Panc1 (cell line): ENCODE measurements at regions not wholly inside any gene's neighbourhood (a gene's known extent, or its start where the extent isn't known, plus 50 kb on each side); places are given as distances from the start of the nearest gene placed in this dataset.
A peak's percentile ranks its signal among the peaks of the same experiment; 100 is the strongest.

Experiments
- ATAC-seq: fragments of 200-7000 bp; cut with Tn5 transposase; 2 replicates; pipeline ENCODE4 v1.9.1; 2020; ENCODE audit warnings: mild to moderate bottlenecking, moderate library complexity
- BruUV-seq: library from RNA; stranded (reverse); fragments of 400-500 nt; replicated peaks from 2 replicates; lab custom pipeline; 2021; lab: Mats Ljungman, UMichigan
- CTCF ChIA-PET: fragments of 300-600 bp; sonication (Branson Sonifier 250); formaldehyde crosslinking; loops from one replicate; lab custom pipeline; 2022; ENCODE audit warnings: antibody characterized with exemption; lab: Charles Lee
- POLR2A ChIA-PET: fragments of 300-600 bp; sonication (Branson Sonifier 250); formaldehyde crosslinking; loops from one replicate; lab custom pipeline; 2022; ENCODE audit warnings: antibody characterized with exemption; lab: Charles Lee
- DNase-seq: peaks from one replicate; pipeline ENCODE4 v3.0.0-alpha.2; 2010; ENCODE audit warnings: low read depth, low spot score
- H3K27ac ChIP-seq: 2 replicates; pipeline ENCODE4 v1.5.1; 2011; ENCODE audit warnings: mild to moderate bottlenecking, low read length, inconsistent platforms
- H3K27me3 ChIP-seq: fragments of 200-500 bp; sonication (Bioruptor generic); 2 replicates; pipeline ENCODE4 v1.6.0; 2014; ENCODE audit warnings: low read length, inconsistent platforms; ENCODE audit not compliant: control insufficient read depth, insufficient read depth
- H3K36me3 ChIP-seq: fragments of 200-500 bp; sonication (Bioruptor generic); 2 replicates; pipeline ENCODE4 v1.5.1; 2014; ENCODE audit warnings: inconsistent platforms, mild to moderate bottlenecking, low read length, moderate library complexity; ENCODE audit not compliant: control insufficient read depth, insufficient read depth
- H3K4me1 ChIP-seq: 2 replicates; pipeline ENCODE4 v1.5.1; 2011; ENCODE audit warnings: inconsistent platforms, mild to moderate bottlenecking, low read length, moderate library complexity; ENCODE audit not compliant: control insufficient read depth, insufficient read depth
- H3K4me3 ChIP-seq, 2 experiments: 2 replicates each; pipeline ENCODE4 v1.5.1; 2011 to 2012; ENCODE audit warnings: low read depth in 2 of 2, low read length in 2 of 2, mild to moderate bottlenecking in 2 of 2, inconsistent platforms in 1 of 2, moderate library complexity in 1 of 2
- H3K9me3 ChIP-seq: fragments of 200-500 bp; sonication (Bioruptor generic); 2 replicates; pipeline ENCODE4 v1.5.1; 2014; ENCODE audit warnings: low read depth, mild to moderate bottlenecking, inconsistent platforms, low read length, moderate library complexity; ENCODE audit not compliant: control insufficient read depth, insufficient read depth
- CTCF ChIP-seq: fragments of 450-650 bp; IDR thresholded peaks from 2 replicates; pipeline ENCODE4 v1.5.1; 2017; ENCODE audit warnings: mild to moderate bottlenecking
- POLR2AphosphoS5 ChIP-seq: IDR thresholded peaks from 2 replicates; pipeline ENCODE4 v1.6.1; 2012; ENCODE audit warnings: mild to moderate bottlenecking, low read depth, low read length, moderate library complexity
- SIN3A ChIP-seq: IDR thresholded peaks from 2 replicates; pipeline ENCODE4 v1.6.1; 2012; ENCODE audit warnings: low read depth, mild to moderate bottlenecking, low read length, moderate library complexity, borderline replicate concordance; ENCODE audit not compliant: insufficient read depth
- TCF7L2 ChIP-seq: IDR thresholded peaks from 2 replicates; pipeline ENCODE4 v1.6.1; 2011; ENCODE audit warnings: mild to moderate bottlenecking, low read depth, low read length, inconsistent platforms
- in situ Hi-C: cut with HindIII; loops from 2 replicates; pipeline ENCODE4 v1.10.0; 2016; ENCODE audit warnings: low sequenced_read_pairs, low pct_unique_long_range_greater_than_20kb
- intact Hi-C: fragments of 100-400 bp; cut with micrococcal nuclease; formaldehyde crosslinking; loops from one replicate; pipeline ENCODE4 v1.10.0; 2022; ENCODE audit not compliant: unreplicated experiment
- TF ChIP-seq, protein P1 (sequence below), 2 experiments: IDR thresholded peaks; 2 replicates each; pipeline ENCODE4 v1.6.1; 2011 to 2012; ENCODE audit warnings: low read depth in 2 of 2, control low read depth in 1 of 2, low read length in 1 of 2, mild to moderate bottlenecking in 1 of 2, moderate library complexity in 1 of 2; ENCODE audit not compliant: insufficient read depth in 1 of 2

DNA sequence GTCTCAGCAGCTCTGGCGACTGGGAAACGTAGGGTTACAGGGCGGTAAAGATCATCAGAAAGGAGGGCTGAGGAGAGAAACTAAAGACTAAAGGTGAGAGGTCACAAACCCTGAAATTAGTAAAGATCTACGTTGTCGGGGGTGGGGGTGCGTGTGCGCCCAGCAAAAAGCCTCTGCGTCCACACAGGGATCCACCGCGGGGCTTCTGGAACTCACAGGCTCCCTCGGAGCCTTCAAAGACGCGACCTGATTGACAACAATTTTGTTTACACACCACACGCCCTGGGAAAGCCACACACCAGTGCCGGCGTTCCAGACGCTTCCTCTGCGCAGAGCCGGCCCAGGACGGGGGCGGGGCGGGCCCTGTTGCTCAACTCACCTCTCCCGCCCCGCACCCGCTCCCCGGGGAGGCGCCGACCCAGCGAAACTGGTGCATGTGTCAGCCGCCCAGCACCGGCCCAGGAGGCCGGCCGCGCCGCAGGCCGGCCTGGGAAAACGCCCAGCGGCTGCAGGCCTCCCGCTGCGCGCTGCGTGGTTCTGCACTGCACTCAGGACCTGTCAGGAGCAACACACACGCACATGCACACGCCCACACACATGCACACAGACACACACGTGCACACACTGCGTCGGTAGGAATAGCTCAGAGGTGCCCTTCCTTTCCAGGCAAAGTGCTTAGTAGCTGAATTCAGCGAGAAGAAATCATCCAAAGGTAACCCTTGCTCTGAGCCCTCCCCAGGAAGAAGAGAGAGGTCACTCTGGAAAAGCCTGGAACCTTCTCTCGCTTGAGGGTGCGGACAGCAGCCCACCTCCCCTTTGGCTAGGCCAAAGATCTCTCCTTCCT, 57.2 kb upstream of the ARID1B start:
- intact Hi-C loops = no loop called here
- BruUV-seq = no TSS peak

GRCh38 chr6:156719395-156719719, 57.8 kb upstream of the ARID1B start:
- no peak for DNase-seq
- no peaks in the 10 kb centered on the region for H3K36me3 ChIP-seq
- ChIA-PET CTCF (interaction anchor here (0.6 kb wide), 1 partner anchor 35 kb away, joined by 5 read pairs; no protein-coding TSS in a partner anchor), POLR2A (no interaction called here)
- TF ChIP-seq POLR2AphosphoS5 = no peak
- TF ChIP-seq, protein P1, sequence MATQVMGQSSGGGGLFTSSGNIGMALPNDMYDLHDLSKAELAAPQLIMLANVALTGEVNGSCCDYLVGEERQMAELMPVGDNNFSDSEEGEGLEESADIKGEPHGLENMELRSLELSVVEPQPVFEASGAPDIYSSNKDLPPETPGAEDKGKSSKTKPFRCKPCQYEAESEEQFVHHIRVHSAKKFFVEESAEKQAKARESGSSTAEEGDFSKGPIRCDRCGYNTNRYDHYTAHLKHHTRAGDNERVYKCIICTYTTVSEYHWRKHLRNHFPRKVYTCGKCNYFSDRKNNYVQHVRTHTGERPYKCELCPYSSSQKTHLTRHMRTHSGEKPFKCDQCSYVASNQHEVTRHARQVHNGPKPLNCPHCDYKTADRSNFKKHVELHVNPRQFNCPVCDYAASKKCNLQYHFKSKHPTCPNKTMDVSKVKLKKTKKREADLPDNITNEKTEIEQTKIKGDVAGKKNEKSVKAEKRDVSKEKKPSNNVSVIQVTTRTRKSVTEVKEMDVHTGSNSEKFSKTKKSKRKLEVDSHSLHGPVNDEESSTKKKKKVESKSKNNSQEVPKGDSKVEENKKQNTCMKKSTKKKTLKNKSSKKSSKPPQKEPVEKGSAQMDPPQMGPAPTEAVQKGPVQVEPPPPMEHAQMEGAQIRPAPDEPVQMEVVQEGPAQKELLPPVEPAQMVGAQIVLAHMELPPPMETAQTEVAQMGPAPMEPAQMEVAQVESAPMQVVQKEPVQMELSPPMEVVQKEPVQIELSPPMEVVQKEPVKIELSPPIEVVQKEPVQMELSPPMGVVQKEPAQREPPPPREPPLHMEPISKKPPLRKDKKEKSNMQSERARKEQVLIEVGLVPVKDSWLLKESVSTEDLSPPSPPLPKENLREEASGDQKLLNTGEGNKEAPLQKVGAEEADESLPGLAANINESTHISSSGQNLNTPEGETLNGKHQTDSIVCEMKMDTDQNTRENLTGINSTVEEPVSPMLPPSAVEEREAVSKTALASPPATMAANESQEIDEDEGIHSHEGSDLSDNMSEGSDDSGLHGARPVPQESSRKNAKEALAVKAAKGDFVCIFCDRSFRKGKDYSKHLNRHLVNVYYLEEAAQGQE (IDR thresholded peaks at IDR 0.05; ENCODE audit: insufficient read depth in 1 of 2, low read depth in 2 of 2, low read length in 1 of 2) = no peak
- no peak for TF ChIP-seq SIN3A
- TF ChIP-seq TCF7L2 = no peak
- no peak for TF ChIP-seq CTCF
- BruUV-seq = no TSS peak
- H3K4me3 ChIP-seq = peak overlapping the region; percentile 21 to 63
- no peaks in the 10 kb centered on the region for H3K9me3 ChIP-seq
- intact Hi-C loops = no loop called here
- H3K27me3 ChIP-seq = no peaks in the 10 kb centered on the region
- no peak; the same call in 1 of the 2 replicates for ATAC-seq
- peak overlapping the region; percentile 98 for H3K27ac ChIP-seq
- in situ Hi-C loops = no loop called here
- peaks cover 41% of the 10 kb centered on the region for H3K4me1 ChIP-seq

More for the DNA sequence above, 57.2 kb upstream of the ARID1B start:
- peak overlapping the region; percentile 21 to 63 for H3K4me3 ChIP-seq
- peak; percentile 93 for ATAC-seq
- ChIA-PET CTCF (interaction anchor here (0.6 kb wide), 1 partner anchor 34 kb away, joined by 5 read pairs; no protein-coding TSS in a partner anchor), POLR2A (interaction anchor here (0.7 to 0.8 kb wide), 2 partner anchors 170 to 378 kb away, joined by 3 to 4 read pairs; no protein-coding TSS in a partner anchor)
- in situ Hi-C loops = no loop called here
- H3K4me1 ChIP-seq = peaks cover 41% of the 10 kb centered on the region
- no peaks in the 10 kb centered on the region for H3K9me3 ChIP-seq
- no peaks in the 10 kb centered on the region for H3K36me3 ChIP-seq
- DNase-seq = peak; percentile 53
- no peaks in the 10 kb centered on the region for H3K27me3 ChIP-seq
- TF ChIP-seq POLR2AphosphoS5 (peak; percentile 58; the same call in 1 of the 2 replicates), CTCF (no peak), TCF7L2 (peak; percentile 95), SIN3A (0 out of 2 replicates have a peak, but pooled peaks have one; percentile 53)
- TF ChIP-seq, protein P1 (IDR thresholded peaks at IDR 0.05; ENCODE audit: insufficient read depth in 1 of 2, low read depth in 2 of 2, low read length in 1 of 2) = no peak
- H3K27ac ChIP-seq = peak overlapping the region; percentile 98
